ENCODE measurements at regions not wholly inside any gene's neighbourhood (a gene's known extent, or its start where the extent isn't known, plus 50 kb on each side); places are given as distances from the start of the nearest gene placed in this dataset.

DNA sequence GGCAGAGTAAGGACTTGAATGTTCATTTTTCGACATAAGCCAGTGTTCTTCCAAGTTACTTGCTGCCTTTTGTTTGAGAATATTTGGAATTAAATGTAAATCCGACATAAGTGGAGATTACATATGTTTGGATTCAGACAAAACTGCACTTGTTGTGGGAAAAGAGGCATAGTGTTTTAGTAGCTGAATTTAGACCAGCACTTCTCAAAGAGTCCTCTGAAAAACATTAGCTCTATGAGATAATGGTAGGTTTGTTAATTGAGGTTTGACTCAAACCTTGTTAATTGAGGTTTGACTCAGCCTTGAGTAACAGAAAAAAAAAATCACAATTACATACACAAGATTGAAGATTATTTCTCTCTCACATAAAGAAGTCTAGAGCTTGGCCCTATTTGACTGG lies 132.5 kb downstream of the NSUN3 start:
- Histone ChIP-seq H3K27me3 (ENCODE audit: control insufficient read depth, insufficient read depth, low read length) (no peaks in the 10 kb centered on the region), H3K4me3 (ENCODE audit: low read depth, low read length) (no peak overlapping the region), H3K9ac (no peak overlapping the region), H3K9me3 (ENCODE audit: control insufficient read depth, low read length) (no peaks in the 10 kb centered on the region), H3K36me3 (ENCODE audit: control insufficient read depth, insufficient read depth, low read length) (no peaks in the 10 kb centered on the region), H3K27ac (no peak overlapping the region), H3K4me2 (ENCODE audit: low read length) (no peak overlapping the region), H2AFZ (no peak overlapping the region), H3K4me1 (no peaks in the 10 kb centered on the region), H3K79me2 (no peaks in the 10 kb centered on the region)
- TF ChIP-seq, protein P1, sequence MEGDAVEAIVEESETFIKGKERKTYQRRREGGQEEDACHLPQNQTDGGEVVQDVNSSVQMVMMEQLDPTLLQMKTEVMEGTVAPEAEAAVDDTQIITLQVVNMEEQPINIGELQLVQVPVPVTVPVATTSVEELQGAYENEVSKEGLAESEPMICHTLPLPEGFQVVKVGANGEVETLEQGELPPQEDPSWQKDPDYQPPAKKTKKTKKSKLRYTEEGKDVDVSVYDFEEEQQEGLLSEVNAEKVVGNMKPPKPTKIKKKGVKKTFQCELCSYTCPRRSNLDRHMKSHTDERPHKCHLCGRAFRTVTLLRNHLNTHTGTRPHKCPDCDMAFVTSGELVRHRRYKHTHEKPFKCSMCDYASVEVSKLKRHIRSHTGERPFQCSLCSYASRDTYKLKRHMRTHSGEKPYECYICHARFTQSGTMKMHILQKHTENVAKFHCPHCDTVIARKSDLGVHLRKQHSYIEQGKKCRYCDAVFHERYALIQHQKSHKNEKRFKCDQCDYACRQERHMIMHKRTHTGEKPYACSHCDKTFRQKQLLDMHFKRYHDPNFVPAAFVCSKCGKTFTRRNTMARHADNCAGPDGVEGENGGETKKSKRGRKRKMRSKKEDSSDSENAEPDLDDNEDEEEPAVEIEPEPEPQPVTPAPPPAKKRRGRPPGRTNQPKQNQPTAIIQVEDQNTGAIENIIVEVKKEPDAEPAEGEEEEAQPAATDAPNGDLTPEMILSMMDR (IDR thresholded peaks at IDR 0.05), result no peak

DNA sequence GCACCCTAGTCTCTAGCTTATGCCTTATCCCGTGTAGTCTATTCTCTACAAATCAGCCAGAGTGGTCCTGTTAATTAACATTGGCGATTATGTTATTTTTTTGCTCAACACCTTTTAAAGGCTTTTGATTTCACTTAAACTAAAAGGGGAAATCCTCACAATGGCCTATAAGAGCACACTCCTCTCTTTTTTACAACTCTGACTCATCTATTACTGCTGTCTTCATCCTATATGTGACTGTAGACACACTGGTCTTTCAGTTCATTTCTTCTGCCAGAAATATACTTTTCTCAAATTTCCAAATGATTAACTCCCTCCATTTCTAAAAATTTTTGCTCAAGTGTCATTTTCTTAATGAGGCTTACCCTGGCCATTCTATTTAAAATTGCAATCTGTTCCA lies 143.4 kb downstream of the NSUN3 start:
- Histone ChIP-seq H3K9ac (no peak overlapping the region), H3K79me2 (no peaks in the 10 kb centered on the region), H3K9me3 (ENCODE audit: control insufficient read depth, low read length) (no peaks in the 10 kb centered on the region), H3K27ac (no peak overlapping the region), H3K4me2 (ENCODE audit: low read length) (no peak overlapping the region), H3K4me3 (ENCODE audit: low read depth, low read length) (no peak overlapping the region), H2AFZ (no peak overlapping the region), H3K36me3 (ENCODE audit: control insufficient read depth, insufficient read depth, low read length) (no peaks in the 10 kb centered on the region), H3K27me3 (ENCODE audit: control insufficient read depth, insufficient read depth, low read length) (no peaks in the 10 kb centered on the region), H3K4me1 (no peaks in the 10 kb centered on the region)
- TF ChIP-seq, protein P1 (IDR thresholded peaks at IDR 0.05), result no peak

DNA sequence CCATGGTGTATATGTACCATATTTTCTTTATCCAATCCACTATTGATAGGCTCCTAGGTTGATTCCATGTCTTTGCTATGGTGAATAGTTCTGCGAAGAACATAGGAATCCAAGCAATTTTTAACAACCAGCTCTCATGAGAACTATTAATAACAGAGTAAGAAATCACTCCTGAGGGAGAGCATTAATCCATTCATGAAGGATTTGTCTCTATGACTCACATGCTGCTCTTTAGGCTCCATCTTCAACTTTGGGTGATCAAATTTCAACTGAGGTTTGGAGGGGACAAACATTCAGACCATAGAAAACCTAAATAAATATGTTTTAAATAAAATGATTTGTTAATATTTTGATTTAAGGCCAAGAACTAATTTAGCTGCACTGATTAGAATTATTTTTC lies 147.4 kb downstream of the NSUN3 start:
- Histone ChIP-seq H3K36me3 (ENCODE audit: control insufficient read depth, insufficient read depth, low read length) (no peaks in the 10 kb centered on the region), H3K27me3 (ENCODE audit: control insufficient read depth, insufficient read depth, low read length) (no peaks in the 10 kb centered on the region), H3K4me1 (no peaks in the 10 kb centered on the region), H3K79me2 (no peaks in the 10 kb centered on the region), H3K4me2 (ENCODE audit: low read length) (no peak overlapping the region), H3K9ac (no peak overlapping the region), H3K27ac (no peak overlapping the region), H3K9me3 (ENCODE audit: control insufficient read depth, low read length) (no peaks in the 10 kb centered on the region), H3K4me3 (ENCODE audit: low read depth, low read length) (no peak overlapping the region), H2AFZ (no peak overlapping the region)
- TF ChIP-seq, protein P1 (IDR thresholded peaks at IDR 0.05), result no peak

DNA sequence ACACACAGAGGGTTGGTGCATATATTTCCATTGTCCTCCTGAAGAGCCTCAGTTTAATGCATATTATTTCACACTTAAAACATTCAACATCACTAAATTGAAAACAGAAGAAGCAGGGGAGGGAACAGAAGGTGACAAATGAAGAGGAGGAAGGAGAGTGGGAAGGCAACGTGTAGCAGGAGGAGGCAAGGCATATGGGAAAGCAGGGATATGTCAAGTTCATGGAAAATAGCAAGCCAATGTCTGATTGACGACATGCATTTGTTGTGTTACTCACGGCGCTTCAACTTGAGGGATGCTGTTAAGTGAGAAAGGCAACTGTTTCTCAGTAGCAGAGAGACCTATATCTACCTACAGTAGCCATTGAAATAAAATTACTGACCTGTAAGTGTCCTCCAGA lies 154.5 kb downstream of the NSUN3 start:
- no peaks in the 10 kb centered on the region for H3K9me3 ChIP-seq (ENCODE audit: control insufficient read depth, low read length)
- no peak overlapping the region for H2AFZ ChIP-seq
- H3K36me3 ChIP-seq (ENCODE audit: control insufficient read depth, insufficient read depth, low read length), result no peaks in the 10 kb centered on the region
- no peak overlapping the region for H3K9ac ChIP-seq
- no peaks in the 10 kb centered on the region for H3K4me1 ChIP-seq
- TF ChIP-seq, protein P1 (IDR thresholded peaks at IDR 0.05), result no peak
- no peak overlapping the region for H3K4me2 ChIP-seq (ENCODE audit: low read length)
- H3K27ac ChIP-seq, result no peak overlapping the region
- no peaks in the 10 kb centered on the region for H3K27me3 ChIP-seq (ENCODE audit: control insufficient read depth, insufficient read depth, low read length)
- H3K79me2 ChIP-seq, result no peaks in the 10 kb centered on the region
- H3K4me3 ChIP-seq (ENCODE audit: low read depth, low read length), result no peak overlapping the region

DNA sequence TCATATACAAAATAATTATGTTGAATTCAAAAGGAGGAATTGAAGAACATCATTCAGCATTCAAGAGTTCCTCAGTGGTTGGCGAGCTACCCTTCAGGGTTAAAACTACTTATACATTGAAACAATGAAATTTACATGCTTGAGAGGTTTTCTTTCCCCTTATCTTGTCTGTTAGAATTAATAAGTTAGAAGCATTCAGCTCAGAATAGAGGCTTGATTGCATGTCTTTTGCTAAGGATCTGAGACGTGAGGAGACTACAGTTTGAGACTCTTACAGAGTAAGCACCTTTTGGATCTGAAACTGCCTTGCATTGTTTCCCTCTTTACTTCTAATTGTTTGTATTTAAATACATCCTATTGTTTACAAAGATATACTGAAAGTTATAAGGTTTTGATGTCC lies 157.6 kb downstream of the NSUN3 start:
- Histone ChIP-seq H3K4me3 (ENCODE audit: low read depth, low read length) (no peak overlapping the region), H3K4me1 (no peaks in the 10 kb centered on the region), H2AFZ (no peak overlapping the region), H3K9ac (no peak overlapping the region), H3K9me3 (ENCODE audit: control insufficient read depth, low read length) (no peaks in the 10 kb centered on the region), H3K4me2 (ENCODE audit: low read length) (no peak overlapping the region), H3K79me2 (no peaks in the 10 kb centered on the region), H3K27me3 (ENCODE audit: control insufficient read depth, insufficient read depth, low read length) (no peaks in the 10 kb centered on the region), H3K27ac (no peak overlapping the region), H3K36me3 (ENCODE audit: control insufficient read depth, insufficient read depth, low read length) (no peaks in the 10 kb centered on the region)
- TF ChIP-seq, protein P1 (IDR thresholded peaks at IDR 0.05), result no peak

Data from parathyroid adenoma (tissue), 2 donors.